ENCODE measurements at regions not wholly inside any gene's neighbourhood (a gene's known extent, or its start where the extent isn't known, plus 50 kb on each side); places are given as distances from the start of the nearest gene placed in this dataset.

DNA sequence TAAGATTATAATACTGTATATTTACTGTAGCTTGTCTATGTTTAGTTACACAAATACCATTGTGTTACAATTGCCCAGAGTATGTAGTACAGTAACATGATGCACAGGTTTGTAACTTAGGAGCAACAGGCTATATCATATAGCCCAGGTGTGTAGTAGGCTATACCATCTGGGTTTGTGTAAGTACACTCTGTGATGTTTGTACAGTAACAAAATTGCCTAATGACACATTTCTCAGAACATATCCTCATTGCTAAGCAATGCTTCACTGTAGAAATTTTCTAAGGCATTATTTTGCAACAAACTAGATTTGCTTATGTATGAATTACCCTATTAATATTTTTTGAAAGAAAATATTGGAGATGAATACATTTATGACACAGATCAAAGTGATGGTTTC is 1390.9 kb downstream of the C4orf33 start:
- TF ChIP-seq, protein P1, sequence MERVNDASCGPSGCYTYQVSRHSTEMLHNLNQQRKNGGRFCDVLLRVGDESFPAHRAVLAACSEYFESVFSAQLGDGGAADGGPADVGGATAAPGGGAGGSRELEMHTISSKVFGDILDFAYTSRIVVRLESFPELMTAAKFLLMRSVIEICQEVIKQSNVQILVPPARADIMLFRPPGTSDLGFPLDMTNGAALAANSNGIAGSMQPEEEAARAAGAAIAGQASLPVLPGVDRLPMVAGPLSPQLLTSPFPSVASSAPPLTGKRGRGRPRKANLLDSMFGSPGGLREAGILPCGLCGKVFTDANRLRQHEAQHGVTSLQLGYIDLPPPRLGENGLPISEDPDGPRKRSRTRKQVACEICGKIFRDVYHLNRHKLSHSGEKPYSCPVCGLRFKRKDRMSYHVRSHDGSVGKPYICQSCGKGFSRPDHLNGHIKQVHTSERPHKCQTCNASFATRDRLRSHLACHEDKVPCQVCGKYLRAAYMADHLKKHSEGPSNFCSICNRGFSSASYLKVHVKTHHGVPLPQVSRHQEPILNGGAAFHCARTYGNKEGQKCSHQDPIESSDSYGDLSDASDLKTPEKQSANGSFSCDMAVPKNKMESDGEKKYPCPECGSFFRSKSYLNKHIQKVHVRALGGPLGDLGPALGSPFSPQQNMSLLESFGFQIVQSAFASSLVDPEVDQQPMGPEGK (CRISPR knock-in tag; IDR thresholded peaks at IDR 0.05; ENCODE audit: borderline replicate concordance), result no peak
- TF ChIP-seq ZFP3 (CRISPR knock-in tag; IDR thresholded peaks at IDR 0.05), result no peak
- TF ChIP-seq, protein P2, sequence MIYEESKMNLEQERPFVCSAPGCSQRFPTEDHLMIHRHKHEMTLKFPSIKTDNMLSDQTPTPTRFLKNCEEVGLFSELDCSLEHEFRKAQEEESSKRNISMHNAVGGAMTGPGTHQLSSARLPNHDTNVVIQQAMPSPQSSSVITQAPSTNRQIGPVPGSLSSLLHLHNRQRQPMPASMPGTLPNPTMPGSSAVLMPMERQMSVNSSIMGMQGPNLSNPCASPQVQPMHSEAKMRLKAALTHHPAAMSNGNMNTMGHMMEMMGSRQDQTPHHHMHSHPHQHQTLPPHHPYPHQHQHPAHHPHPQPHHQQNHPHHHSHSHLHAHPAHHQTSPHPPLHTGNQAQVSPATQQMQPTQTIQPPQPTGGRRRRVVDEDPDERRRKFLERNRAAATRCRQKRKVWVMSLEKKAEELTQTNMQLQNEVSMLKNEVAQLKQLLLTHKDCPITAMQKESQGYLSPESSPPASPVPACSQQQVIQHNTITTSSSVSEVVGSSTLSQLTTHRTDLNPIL (CRISPR knock-in tag; IDR thresholded peaks at IDR 0.05; ENCODE audit: low read depth), result no peak
- no peak for TF ChIP-seq ISL1 (CRISPR knock-in tag; IDR thresholded peaks at IDR 0.05)
- no peak for TF ChIP-seq RARB (CRISPR knock-in tag; IDR thresholded peaks at IDR 0.05)
- no peak for TF ChIP-seq ZNF565 (CRISPR knock-in tag; conservative IDR thresholded peaks at IDR 0.05; ENCODE audit: low read depth)
- TF ChIP-seq OSR1 (CRISPR knock-in tag; IDR thresholded peaks at IDR 0.05), result no peak
- TF ChIP-seq, protein P3, sequence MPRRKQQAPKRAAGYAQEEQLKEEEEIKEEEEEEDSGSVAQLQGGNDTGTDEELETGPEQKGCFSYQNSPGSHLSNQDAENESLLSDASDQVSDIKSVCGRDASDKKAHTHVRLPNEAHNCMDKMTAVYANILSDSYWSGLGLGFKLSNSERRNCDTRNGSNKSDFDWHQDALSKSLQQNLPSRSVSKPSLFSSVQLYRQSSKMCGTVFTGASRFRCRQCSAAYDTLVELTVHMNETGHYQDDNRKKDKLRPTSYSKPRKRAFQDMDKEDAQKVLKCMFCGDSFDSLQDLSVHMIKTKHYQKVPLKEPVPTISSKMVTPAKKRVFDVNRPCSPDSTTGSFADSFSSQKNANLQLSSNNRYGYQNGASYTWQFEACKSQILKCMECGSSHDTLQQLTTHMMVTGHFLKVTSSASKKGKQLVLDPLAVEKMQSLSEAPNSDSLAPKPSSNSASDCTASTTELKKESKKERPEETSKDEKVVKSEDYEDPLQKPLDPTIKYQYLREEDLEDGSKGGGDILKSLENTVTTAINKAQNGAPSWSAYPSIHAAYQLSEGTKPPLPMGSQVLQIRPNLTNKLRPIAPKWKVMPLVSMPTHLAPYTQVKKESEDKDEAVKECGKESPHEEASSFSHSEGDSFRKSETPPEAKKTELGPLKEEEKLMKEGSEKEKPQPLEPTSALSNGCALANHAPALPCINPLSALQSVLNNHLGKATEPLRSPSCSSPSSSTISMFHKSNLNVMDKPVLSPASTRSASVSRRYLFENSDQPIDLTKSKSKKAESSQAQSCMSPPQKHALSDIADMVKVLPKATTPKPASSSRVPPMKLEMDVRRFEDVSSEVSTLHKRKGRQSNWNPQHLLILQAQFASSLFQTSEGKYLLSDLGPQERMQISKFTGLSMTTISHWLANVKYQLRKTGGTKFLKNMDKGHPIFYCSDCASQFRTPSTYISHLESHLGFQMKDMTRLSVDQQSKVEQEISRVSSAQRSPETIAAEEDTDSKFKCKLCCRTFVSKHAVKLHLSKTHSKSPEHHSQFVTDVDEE (CRISPR knock-in tag; IDR thresholded peaks at IDR 0.05), result no peak
- no peak for TF ChIP-seq ESRRG (CRISPR knock-in tag; IDR thresholded peaks at IDR 0.05)
- TF ChIP-seq ZC3H10 (CRISPR knock-in tag; IDR thresholded peaks at IDR 0.05), result no peak
- TF ChIP-seq BACH2 (CRISPR knock-in tag; IDR thresholded peaks at IDR 0.05; ENCODE audit: borderline replicate concordance), result no peak
